SK-N-SH treated with all-trans-retinoic acid at 6 μM for 48 hours (cell line): ENCODE measurements at regions not wholly inside any gene's neighbourhood (a gene's known extent, or its start where the extent isn't known, plus 50 kb on each side); places are given as distances from the start of the nearest gene placed in this dataset.

Source experiments
- ATAC-seq: fragments of 200-7000 bp; cut with Tn5 transposase; 3 replicates; pipeline ENCODE4 v1.9.1; 2020; ENCODE audit warnings: mild to moderate bottlenecking, moderate library complexity
- ARNTL ChIP-seq: fragments of 450-650 bp; formaldehyde crosslinking; IDR thresholded peaks from 2 replicates; pipeline ENCODE4 v1.5.0; 2020; ENCODE audit warnings: low read depth, mild to moderate bottlenecking, moderate library complexity, borderline replicate concordance
- BACH2 ChIP-seq: fragments of 250-450 bp; sonication (Bioruptor Pico); IDR thresholded peaks from 2 replicates; pipeline ENCODE4 v1.9.0; 2021; ENCODE audit warnings: mild to moderate bottlenecking, borderline replicate concordance
- CSDC2 ChIP-seq: fragments of 250-450 bp; sonication (Bioruptor Pico); IDR thresholded peaks from 2 replicates; pipeline ENCODE4 v1.5.0; 2020; ENCODE audit warnings: mild to moderate bottlenecking, moderate library complexity
- GLIS3 ChIP-seq: fragments of 250-450 bp; sonication (Bioruptor Pico); IDR thresholded peaks from 2 replicates; pipeline ENCODE4 v1.5.0; 2020; ENCODE audit warnings: mild to moderate bottlenecking, moderate library complexity
- ISL1 ChIP-seq: fragments of 250-450 bp; sonication (Bioruptor Pico); IDR thresholded peaks from 2 replicates; pipeline ENCODE4 v2.1.2; 2022; ENCODE audit warnings: mild to moderate bottlenecking, moderate library complexity
- OSR1 ChIP-seq: fragments of 250-450 bp; sonication (Bioruptor Pico); IDR thresholded peaks from 2 replicates; pipeline ENCODE4 v1.8.0; 2022; ENCODE audit warnings: moderate library complexity, mild to moderate bottlenecking, inconsistent platforms
- PPARA ChIP-seq: fragments of 250-450 bp; sonication (Bioruptor Pico); IDR thresholded peaks from 2 replicates; pipeline ENCODE4 v1.5.0; 2020; ENCODE audit warnings: mild to moderate bottlenecking, borderline replicate concordance
- RARB ChIP-seq: fragments of 250-450 bp; sonication (Bioruptor Pico); IDR thresholded peaks from 2 replicates; pipeline ENCODE4 v1.8.0; 2021; ENCODE audit warnings: mild to moderate bottlenecking, moderate library complexity
- SNAI2 ChIP-seq: fragments of 250-450 bp; sonication (Bioruptor Pico); IDR thresholded peaks from 2 replicates; pipeline ENCODE4 v1.5.0; 2020; ENCODE audit warnings: mild to moderate bottlenecking, moderate library complexity
- TCF4 ChIP-seq: fragments of 250-450 bp; sonication (Bioruptor Pico); IDR thresholded peaks from 2 replicates; pipeline ENCODE4 v1.8.0; 2021; ENCODE audit warnings: mild to moderate bottlenecking, moderate library complexity, borderline replicate concordance
- TOX ChIP-seq: fragments of 250-450 bp; sonication (Bioruptor Pico); IDR thresholded peaks from 2 replicates; pipeline ENCODE4 v1.8.0; 2021; ENCODE audit warnings: mild to moderate bottlenecking, moderate library complexity, borderline replicate concordance
- ZC3H10 ChIP-seq: fragments of 250-450 bp; sonication (Bioruptor Pico); IDR thresholded peaks from 2 replicates; pipeline ENCODE4 v1.5.1; 2021; ENCODE audit warnings: mild to moderate bottlenecking, moderate library complexity
- ZFP3 ChIP-seq: fragments of 250-450 bp; sonication (Bioruptor Pico); IDR thresholded peaks from 2 replicates; pipeline ENCODE4 v1.5.0; 2020; ENCODE audit warnings: mild to moderate bottlenecking, moderate library complexity
- ZFP30 ChIP-seq: fragments of 450-650 bp; formaldehyde crosslinking; IDR thresholded peaks from 2 replicates; pipeline ENCODE4 v1.5.0; 2022; ENCODE audit warnings: mild to moderate bottlenecking, moderate library complexity
- ZNF565 ChIP-seq: fragments of 450-650 bp; formaldehyde crosslinking; conservative IDR thresholded peaks from 2 replicates; pipeline ENCODE4 v1.5.0; 2020; ENCODE audit warnings: low read depth, mild to moderate bottlenecking, moderate library complexity
- ZNF70 ChIP-seq: fragments of 450-650 bp; formaldehyde crosslinking; IDR thresholded peaks from 2 replicates; pipeline ENCODE4 v1.5.0; 2020; ENCODE audit warnings: mild to moderate bottlenecking, moderate library complexity
- ZNF8 ChIP-seq: fragments of 450-650 bp; formaldehyde crosslinking; IDR thresholded peaks from 2 replicates; pipeline ENCODE4 v1.5.0; 2020; ENCODE audit warnings: mild to moderate bottlenecking, moderate library complexity
- TF ChIP-seq, protein P1 (sequence below): fragments of 250-450 bp; sonication (Bioruptor Pico); IDR thresholded peaks from 2 replicates; pipeline ENCODE4 v1.5.1; 2021; ENCODE audit warnings: mild to moderate bottlenecking, moderate library complexity
- TF ChIP-seq, protein P2 (sequence below): fragments of 250-450 bp; sonication (Bioruptor Pico); IDR thresholded peaks from 2 replicates; pipeline ENCODE4 v1.8.0; 2021; ENCODE audit warnings: low read depth, mild to moderate bottlenecking, moderate library complexity, borderline replicate concordance
- TF ChIP-seq, protein P3 (sequence below): fragments of 250-450 bp; sonication (Bioruptor Pico); IDR thresholded peaks from 2 replicates; pipeline ENCODE4 v1.5.0; 2020; ENCODE audit warnings: mild to moderate bottlenecking, moderate library complexity
- TF ChIP-seq, protein P4 (sequence below): fragments of 250-450 bp; sonication (Bioruptor Pico); IDR thresholded peaks from 2 replicates; pipeline ENCODE4 v1.8.0; 2020; ENCODE audit warnings: mild to moderate bottlenecking, moderate library complexity, borderline replicate concordance

DNA sequence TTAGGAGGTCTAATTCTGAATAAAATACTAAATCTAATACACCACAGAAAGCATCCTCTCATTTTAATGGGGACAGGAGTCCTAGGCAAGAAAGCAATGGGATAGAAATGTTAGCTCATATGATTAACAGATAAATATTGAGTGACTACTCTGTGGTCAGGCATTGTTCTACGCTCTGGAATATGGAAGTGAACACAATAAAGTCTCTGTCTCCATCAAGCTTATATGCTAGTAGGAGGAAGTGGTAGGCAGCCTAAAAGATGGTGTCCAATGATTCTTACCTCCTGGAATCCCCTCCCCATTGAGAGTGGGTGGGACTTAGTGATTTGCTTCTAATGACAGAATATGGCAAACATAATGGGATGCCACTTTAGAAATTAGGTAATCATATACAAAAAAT lies 160.3 kb upstream of the PDGFD start:
- ATAC-seq: no peak
- TF ChIP-seq ZFP3 (CRISPR knock-in tag): no peak
- no peak for TF ChIP-seq ARNTL (CRISPR knock-in tag)
- TF ChIP-seq ISL1 (CRISPR knock-in tag): no peak
- TF ChIP-seq, protein P1, sequence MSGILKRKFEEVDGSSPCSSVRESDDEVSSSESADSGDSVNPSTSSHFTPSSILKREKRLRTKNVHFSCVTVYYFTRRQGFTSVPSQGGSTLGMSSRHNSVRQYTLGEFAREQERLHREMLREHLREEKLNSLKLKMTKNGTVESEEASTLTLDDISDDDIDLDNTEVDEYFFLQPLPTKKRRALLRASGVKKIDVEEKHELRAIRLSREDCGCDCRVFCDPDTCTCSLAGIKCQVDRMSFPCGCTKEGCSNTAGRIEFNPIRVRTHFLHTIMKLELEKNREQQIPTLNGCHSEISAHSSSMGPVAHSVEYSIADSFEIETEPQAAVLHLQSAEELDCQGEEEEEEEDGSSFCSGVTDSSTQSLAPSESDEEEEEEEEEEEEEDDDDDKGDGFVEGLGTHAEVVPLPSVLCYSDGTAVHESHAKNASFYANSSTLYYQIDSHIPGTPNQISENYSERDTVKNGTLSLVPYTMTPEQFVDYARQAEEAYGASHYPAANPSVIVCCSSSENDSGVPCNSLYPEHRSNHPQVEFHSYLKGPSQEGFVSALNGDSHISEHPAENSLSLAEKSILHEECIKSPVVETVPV (CRISPR knock-in tag): no peak
- TF ChIP-seq, protein P2, sequence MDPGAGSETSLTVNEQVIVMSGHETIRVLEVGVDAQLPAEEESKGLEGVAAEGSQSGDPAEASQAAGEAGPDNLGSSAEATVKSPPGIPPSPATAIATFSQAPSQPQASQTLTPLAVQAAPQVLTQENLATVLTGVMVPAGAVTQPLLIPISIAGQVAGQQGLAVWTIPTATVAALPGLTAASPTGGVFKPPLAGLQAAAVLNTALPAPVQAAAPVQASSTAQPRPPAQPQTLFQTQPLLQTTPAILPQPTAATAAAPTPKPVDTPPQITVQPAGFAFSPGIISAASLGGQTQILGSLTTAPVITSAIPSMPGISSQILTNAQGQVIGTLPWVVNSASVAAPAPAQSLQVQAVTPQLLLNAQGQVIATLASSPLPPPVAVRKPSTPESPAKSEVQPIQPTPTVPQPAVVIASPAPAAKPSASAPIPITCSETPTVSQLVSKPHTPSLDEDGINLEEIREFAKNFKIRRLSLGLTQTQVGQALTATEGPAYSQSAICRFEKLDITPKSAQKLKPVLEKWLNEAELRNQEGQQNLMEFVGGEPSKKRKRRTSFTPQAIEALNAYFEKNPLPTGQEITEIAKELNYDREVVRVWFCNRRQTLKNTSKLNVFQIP (CRISPR knock-in tag): no peak

DNA sequence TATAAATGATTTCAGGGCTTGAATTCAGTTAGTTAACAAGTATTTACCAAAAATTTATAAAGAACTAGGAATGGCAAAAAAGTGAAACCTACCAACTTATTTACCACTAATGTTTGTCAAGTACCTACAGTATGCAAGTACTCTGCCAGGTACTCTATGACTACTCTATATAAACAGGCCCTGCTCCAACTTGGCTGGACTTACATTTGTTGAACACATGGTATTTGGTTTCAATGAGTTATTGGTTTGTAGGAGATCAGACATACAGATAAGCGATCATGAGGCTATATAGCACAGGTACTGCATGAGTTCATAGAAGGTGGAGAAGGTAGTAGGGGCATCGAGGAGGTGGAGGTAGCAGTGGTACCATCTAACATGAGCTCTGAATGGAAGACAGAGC lies 159.9 kb upstream of the PDGFD start:
- no peak for ATAC-seq
- TF ChIP-seq ZC3H10 (CRISPR knock-in tag) (no peak), PPARA (CRISPR knock-in tag) (no peak), ZNF565 (CRISPR knock-in tag) (no peak)

DNA sequence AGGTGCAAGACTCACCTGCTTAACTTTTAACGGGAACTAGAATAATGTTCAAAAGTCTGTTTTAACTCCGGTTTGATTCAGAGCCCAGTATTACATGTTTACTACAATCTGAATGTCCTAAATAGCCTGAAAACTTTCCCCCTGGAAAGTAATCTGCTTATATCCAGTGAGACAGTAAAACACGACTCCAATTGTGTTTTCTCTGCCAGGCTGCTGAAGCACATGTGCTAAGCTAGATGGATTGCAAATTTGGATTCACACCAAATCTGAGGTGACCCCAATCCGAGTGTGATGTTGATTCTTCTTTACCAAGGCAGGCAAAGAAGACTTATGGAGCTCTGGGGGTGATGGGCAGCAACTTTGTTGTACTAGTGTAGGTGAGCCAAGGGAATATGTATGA lies 158.7 kb upstream of the PDGFD start:
- no peak for ATAC-seq
- TF ChIP-seq, protein P3, sequence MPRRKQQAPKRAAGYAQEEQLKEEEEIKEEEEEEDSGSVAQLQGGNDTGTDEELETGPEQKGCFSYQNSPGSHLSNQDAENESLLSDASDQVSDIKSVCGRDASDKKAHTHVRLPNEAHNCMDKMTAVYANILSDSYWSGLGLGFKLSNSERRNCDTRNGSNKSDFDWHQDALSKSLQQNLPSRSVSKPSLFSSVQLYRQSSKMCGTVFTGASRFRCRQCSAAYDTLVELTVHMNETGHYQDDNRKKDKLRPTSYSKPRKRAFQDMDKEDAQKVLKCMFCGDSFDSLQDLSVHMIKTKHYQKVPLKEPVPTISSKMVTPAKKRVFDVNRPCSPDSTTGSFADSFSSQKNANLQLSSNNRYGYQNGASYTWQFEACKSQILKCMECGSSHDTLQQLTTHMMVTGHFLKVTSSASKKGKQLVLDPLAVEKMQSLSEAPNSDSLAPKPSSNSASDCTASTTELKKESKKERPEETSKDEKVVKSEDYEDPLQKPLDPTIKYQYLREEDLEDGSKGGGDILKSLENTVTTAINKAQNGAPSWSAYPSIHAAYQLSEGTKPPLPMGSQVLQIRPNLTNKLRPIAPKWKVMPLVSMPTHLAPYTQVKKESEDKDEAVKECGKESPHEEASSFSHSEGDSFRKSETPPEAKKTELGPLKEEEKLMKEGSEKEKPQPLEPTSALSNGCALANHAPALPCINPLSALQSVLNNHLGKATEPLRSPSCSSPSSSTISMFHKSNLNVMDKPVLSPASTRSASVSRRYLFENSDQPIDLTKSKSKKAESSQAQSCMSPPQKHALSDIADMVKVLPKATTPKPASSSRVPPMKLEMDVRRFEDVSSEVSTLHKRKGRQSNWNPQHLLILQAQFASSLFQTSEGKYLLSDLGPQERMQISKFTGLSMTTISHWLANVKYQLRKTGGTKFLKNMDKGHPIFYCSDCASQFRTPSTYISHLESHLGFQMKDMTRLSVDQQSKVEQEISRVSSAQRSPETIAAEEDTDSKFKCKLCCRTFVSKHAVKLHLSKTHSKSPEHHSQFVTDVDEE: no peak
- no peak for TF ChIP-seq ZFP30 (CRISPR knock-in tag)
- no peak for TF ChIP-seq ZNF70 (CRISPR knock-in tag)
- TF ChIP-seq, protein P2 (CRISPR knock-in tag): no peak
- no peak for TF ChIP-seq GLIS3
- TF ChIP-seq ARNTL (CRISPR knock-in tag): no peak
- no peak for TF ChIP-seq TCF4 (CRISPR knock-in tag)
- TF ChIP-seq ZFP3 (CRISPR knock-in tag): no peak
- TF ChIP-seq OSR1 (CRISPR knock-in tag): no peak
- no peak for TF ChIP-seq ZNF8 (CRISPR knock-in tag)
- no peak for TF ChIP-seq SNAI2 (CRISPR knock-in tag)
- no peak for TF ChIP-seq PPARA (CRISPR knock-in tag)
- no peak for TF ChIP-seq ISL1 (CRISPR knock-in tag)
- no peak for TF ChIP-seq RARB (CRISPR knock-in tag)

DNA sequence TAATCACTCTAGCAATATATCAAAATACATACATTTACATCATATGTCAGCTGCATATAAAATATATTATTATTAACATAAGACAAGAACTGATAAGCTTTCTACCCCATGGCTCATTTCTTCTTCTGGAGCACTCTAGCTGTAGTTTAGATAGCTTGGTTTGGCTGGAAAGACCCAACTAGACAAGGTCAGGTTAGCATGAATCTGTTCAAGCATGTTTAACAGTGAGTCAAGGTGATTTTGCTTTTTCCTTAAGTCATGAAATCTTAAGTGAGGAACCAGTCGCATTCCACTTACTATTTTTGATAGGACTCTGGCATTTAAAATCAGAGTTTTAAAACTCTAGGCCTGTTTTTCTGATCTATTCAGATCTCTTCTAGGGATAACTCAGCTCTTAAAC lies 157.0 kb upstream of the PDGFD start:
- ATAC-seq: no peak
- no peak for TF ChIP-seq SNAI2 (CRISPR knock-in tag)
- TF ChIP-seq, protein P3: no peak
- no peak for TF ChIP-seq ISL1 (CRISPR knock-in tag)
- TF ChIP-seq CSDC2: no peak
- TF ChIP-seq, protein P1 (CRISPR knock-in tag): no peak
- TF ChIP-seq ZFP30 (CRISPR knock-in tag): no peak
- TF ChIP-seq, protein P4, sequence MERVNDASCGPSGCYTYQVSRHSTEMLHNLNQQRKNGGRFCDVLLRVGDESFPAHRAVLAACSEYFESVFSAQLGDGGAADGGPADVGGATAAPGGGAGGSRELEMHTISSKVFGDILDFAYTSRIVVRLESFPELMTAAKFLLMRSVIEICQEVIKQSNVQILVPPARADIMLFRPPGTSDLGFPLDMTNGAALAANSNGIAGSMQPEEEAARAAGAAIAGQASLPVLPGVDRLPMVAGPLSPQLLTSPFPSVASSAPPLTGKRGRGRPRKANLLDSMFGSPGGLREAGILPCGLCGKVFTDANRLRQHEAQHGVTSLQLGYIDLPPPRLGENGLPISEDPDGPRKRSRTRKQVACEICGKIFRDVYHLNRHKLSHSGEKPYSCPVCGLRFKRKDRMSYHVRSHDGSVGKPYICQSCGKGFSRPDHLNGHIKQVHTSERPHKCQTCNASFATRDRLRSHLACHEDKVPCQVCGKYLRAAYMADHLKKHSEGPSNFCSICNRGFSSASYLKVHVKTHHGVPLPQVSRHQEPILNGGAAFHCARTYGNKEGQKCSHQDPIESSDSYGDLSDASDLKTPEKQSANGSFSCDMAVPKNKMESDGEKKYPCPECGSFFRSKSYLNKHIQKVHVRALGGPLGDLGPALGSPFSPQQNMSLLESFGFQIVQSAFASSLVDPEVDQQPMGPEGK (CRISPR knock-in tag): no peak
- no peak for TF ChIP-seq BACH2 (CRISPR knock-in tag)
- TF ChIP-seq PPARA (CRISPR knock-in tag): no peak
- TF ChIP-seq ZFP3 (CRISPR knock-in tag): no peak
- no peak for TF ChIP-seq ZNF8 (CRISPR knock-in tag)
- no peak for TF ChIP-seq OSR1 (CRISPR knock-in tag)
- no peak for TF ChIP-seq TOX (CRISPR knock-in tag)
